ENCODE measurements at regions not wholly inside any gene's neighbourhood (a gene's known extent, or its start where the extent isn't known, plus 50 kb on each side); places are given as distances from the start of the nearest gene placed in this dataset.
"Not testable (repeated sequence)": the region's sequence is repeated elsewhere in the genome, so short reads cannot be mapped to it uniquely, and the experiment has no call there.

GRCh38 chr4:127268367-127268766 is 364.4 kb upstream of the INTU start:
- DNase-seq: no peak

- not testable (repeated sequence) for DNase-seq
Observed at GRCh38 chr4:127277023-127277422, 355.7 kb upstream of the INTU start.

- no peak for DNase-seq
Observed at GRCh38 chr4:127284236-127284635, 348.5 kb upstream of the INTU start.

GRCh38 chr4:127291316-127291715 is 341.4 kb upstream of the INTU start:
- no peak for DNase-seq

- DNase-seq: no peak
Observed at GRCh38 chr4:127293496-127293895, 339.3 kb upstream of the INTU start.

DNA sequence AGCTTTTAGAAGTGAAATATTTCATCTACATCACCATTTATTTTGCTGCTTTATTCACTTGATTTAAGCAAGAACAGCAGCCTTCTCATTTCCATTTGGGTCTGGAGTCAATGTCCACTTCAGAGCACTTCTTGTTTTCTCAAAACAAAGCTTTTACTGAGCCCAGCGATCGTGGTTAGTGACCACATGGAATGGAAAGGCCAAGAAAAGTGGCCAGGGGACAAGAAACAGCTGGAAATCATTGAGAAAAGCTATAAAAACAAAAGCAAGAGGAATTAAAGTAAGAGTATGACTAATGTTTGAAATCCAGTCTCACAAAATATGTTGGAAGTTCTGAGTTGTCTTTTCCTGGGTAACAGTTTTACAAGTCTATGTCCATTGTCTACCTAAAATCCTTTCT is 328.4 kb upstream of the INTU start:
- no peak for DNase-seq

DNA sequence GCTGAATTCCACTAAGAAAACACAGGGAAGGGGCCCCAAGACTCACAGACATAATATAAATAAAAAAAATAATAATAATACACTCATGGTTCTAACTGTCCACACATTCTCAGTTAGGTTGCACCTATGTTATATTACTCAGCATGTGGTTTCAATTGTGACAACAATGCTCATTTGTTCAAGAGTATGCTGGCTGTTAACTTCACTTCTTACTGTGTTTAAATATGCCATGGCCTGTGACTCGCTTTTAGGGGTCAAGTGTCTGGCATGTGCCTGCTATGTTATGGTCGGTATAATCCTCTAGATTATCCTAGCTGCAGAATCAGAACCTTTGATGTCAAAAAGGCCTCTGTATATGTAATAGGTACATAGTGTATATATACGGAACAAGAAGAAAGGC is 324.8 kb upstream of the INTU start:
- DNase-seq: no peak

GRCh38 chr4:127309369-127310102 is 323.2 kb upstream of the INTU start:
- no peak for DNase-seq

DNA sequence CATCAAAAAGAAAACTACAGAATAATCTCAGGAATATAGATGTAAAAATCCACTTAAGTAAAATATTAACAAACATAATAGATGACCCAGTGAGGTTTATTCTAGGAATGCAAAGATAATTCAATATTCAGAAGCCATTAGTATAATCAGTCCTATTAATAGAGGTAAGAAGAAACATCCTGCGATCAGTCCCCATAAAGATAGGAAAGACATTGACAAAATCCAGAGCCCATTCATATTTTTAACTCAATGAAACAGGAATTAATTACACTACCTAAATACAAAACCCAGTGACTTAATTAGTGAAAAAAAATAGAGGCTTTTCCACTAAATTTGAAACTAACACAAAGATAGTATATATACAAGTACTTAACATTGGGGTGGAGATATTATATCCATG is 321.4 kb upstream of the INTU start:
- no peak for DNase-seq

DNA sequence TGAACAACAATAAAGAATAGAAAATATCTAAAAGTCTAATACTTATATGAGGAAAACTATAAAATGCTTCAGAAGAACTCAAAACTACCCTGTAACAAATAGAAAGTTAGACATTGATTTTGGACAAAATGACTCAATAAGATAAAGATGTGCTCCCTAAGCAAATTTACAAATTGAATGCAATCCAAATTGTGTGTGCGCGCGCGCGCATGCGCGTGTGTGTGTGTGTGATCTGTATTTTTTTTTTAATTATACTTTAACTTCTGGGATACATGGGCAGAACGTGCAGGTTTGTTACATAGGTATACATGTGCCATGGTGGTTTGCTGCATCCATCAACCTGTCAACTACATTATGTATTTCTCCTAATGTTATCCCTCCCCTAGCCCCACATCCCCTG is 320.8 kb upstream of the INTU start:
- no peak for DNase-seq

DNA sequence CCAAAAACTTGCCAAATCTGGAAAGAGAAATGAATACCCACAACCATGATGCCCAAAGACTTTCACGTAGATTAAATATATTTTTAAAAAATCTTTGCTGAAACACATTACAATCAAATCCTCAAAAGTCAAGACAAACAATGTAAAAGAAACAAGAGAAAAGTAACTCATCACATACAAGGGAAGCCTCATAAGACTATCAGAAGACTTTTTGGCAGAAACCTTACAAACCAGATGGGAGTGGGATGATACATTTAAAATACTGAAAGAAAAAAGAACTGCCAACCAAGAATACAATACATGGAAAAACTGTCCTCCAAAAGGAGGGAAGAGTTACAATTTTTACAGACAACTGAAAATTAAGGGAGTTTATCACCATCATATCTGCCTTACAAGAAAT is 319.0 kb upstream of the INTU start:
- no peak for DNase-seq

GRCh38 chr4:127327491-127327890 is 305.3 kb upstream of the INTU start:
- no peak for DNase-seq

- DNase-seq: no peak
Observed at GRCh38 chr4:127335073-127335620, 297.6 kb upstream of the INTU start.

DNA sequence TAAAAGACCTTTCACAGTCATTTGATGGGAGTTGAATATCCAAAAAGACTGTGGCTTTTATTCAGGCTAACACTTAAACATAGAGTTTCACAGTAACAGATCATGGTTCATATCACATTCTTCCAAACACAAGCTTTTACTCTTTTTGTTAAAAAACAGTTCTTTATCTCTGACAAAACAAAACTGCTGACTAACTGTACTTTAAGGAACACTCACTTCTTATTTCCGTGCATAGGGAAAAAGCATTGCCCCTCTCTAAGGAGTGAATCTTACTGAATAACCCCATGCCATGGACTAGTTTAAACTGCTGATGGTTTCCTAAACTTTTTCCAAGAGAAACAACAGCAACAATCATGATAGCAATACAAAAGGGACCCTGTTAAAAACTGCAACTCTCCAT is 297.0 kb upstream of the INTU start:
- no peak for DNase-seq

GRCh38 chr4:127343123-127343522 is 289.6 kb upstream of the INTU start:
- not testable (repeated sequence) for DNase-seq

GRCh38 chr4:127344071-127344470 is 288.7 kb upstream of the INTU start:
- no peak for DNase-seq

GRCh38 chr4:127347936-127348335 is 284.8 kb upstream of the INTU start:
- DNase-seq: no peak

- no peak for DNase-seq
Observed at GRCh38 chr4:127352220-127353113, 280.3 kb upstream of the INTU start.

DNA sequence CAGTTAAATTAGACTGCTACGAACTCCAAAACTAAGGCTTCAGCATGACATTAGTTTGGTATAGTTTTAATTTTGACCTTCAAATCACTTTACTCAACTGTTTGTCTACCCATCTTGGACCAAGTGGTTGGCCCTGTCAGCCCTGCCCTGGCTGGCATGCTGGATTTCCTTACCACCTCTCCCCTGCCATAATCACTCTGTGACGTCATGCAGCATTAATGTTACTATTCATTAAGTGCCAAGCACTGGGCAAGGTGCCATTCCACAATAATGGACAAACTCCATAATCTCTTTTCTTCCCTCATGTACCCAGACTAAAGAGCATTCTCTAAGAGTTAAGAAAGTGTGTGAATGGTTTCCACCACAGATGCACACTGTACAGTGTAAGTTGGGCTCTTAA is 277.0 kb upstream of the INTU start:
- no peak for DNase-seq

- no peak for DNase-seq
Observed at GRCh38 chr4:127357765-127358164, 275.0 kb upstream of the INTU start.

GRCh38 chr4:127362686-127363085 is 270.1 kb upstream of the INTU start:
- DNase-seq: no peak

DNA sequence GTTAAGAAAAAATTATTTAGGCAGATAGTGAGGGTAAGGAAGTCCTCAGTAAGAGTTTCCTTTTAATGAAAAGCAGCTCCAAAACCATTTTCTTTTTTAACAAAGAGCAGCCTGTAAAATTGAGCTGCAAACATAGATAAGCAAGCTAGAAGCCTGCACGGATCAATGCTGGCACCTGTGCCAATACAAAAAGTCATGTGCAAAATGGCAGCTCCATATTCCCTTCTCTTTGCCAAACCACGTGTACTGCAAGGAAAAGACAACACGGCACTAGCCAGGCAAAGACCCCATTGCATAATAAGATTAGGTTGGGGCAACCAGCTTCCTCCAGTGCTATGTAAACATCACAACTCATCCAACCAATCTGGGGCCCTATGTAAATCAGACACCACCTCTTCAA is 268.4 kb upstream of the INTU start:
- DNase-seq: no peak

DNA sequence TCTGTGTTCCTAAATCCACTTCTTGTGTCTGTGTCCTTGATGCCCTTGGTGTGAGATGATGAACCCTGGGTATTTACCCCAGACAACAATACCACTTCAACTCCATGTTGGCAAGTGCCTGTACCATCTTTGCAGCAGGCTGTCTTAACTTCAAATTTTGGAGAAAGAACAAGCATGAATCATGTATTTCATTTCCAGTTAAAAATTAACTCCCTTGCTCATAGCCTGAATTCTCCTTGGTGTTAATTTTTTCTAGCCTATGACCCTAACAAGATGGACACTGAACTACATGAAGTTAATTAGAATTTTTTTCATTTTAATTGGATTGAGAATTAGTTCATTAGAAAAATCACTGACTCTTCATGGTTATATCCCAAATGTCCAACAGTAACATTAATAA is 267.8 kb upstream of the INTU start:
- no peak for DNase-seq

- DNase-seq: no peak
Observed at GRCh38 chr4:127370604-127371003, 262.2 kb upstream of the INTU start.
